Testis (tissue), 2 donors: ENCODE measurements at regions not wholly inside any gene's neighbourhood (a gene's known extent, or its start where the extent isn't known, plus 50 kb on each side); places are given as distances from the start of the nearest gene placed in this dataset.

Experiments used
- DNase-seq: peaks from one replicate; pipeline ENCODE4 v3.0.0-alpha.2; 2019
- H3K27ac ChIP-seq, 2 donors: fragments of 200-600 bp; sonication (generic); one replicate each; pipeline ENCODE4 v1.5.1; 2019
- H3K27me3 ChIP-seq: fragments of 200-600 bp; sonication (generic); one replicate; pipeline ENCODE4 v1.5.1; 2019
- H3K36me3 ChIP-seq: fragments of 200-600 bp; sonication (generic); one replicate; pipeline ENCODE4 v1.5.1; 2017; ENCODE audit warnings: low read depth; ENCODE audit errors: missing control alignments
- H3K4me1 ChIP-seq: fragments of 200-600 bp; sonication (generic); one replicate; pipeline ENCODE4 v1.5.1; 2019
- H3K4me3 ChIP-seq, 2 donors: fragments of 200-600 bp; sonication (generic); one replicate each; pipeline ENCODE4 v1.5.1; 2017 to 2019
- H3K9me3 ChIP-seq: fragments of 200-600 bp; sonication (generic); one replicate; pipeline ENCODE4 v1.5.1; 2017
- CTCF ChIP-seq, 3 experiments: fragments of 450-650 bp in 2 of 3; fragments of 200-600 bp in 1 of 3; sonication (generic) in 1 of 3; IDR thresholded peaks; one replicate each; pipeline ENCODE4 v1.5.1; 2016 to 2019; ENCODE audit warnings: antibody characterized with exemption in 3 of 3, mild to moderate bottlenecking in 2 of 3, moderate library complexity in 1 of 3
- POLR2A ChIP-seq: fragments of 450-650 bp; IDR thresholded peaks from one replicate; pipeline ENCODE4 v1.6.1; 2017; ENCODE audit warnings: antibody characterized with exemption, mild to moderate bottlenecking, moderate library complexity
- WGBS, 2 donors: methylation state at CpG; one replicate each; pipeline ENCODE4 v1.1.5; 2018; 5-methylcytosine and 5-hydroxymethylcytosine counted together
- intact Hi-C: fragments of 100-400 bp; cut with DNase I; formaldehyde crosslinking; loops from one replicate; pipeline ENCODE4 v1.15.1; 2023; ENCODE audit warnings: low total_unique reads

GRCh38 chr20:57988422-57988821, 240.0 kb downstream of the ANKRD60 start:
- WGBS, 2 donors, result 90 to 92% methylated on average over 3 of the region's 3 CpGs
- no peak for TF ChIP-seq POLR2A
- intact Hi-C loops, result no loop called here
- DNase-seq, result no peak
- Histone ChIP-seq H3K27ac (no peak overlapping the region), H3K27me3 (no peaks in the 10 kb centered on the region), H3K4me3 (no peak overlapping the region), H3K9me3 (no peaks in the 10 kb centered on the region), H3K4me1 (peaks cover 5% of the 10 kb centered on the region), H3K36me3 (no peaks in the 10 kb centered on the region)

DNA sequence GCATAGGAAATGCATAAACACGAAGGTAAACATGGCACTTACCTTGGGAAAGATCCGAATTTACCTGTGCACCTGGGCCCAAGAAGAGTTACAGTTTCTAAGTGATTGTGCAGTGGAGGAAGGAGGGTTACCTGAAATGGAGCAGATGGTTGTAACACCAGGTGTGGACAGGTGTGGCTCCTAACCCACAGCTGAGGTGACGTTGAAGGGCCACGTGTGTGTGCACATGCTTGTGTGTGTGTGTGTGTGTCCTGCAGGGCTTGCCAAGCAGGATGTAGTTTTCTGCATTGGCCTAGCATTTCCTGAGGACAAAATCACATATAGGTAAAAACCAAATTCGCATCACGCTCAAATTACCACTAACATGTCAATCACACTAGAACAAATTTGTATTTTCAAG, 240.8 kb downstream of the ANKRD60 start:
- TF ChIP-seq CTCF (IDR thresholded peaks at IDR 0.05), result no peak
- TF ChIP-seq POLR2A, result no peak

DNA sequence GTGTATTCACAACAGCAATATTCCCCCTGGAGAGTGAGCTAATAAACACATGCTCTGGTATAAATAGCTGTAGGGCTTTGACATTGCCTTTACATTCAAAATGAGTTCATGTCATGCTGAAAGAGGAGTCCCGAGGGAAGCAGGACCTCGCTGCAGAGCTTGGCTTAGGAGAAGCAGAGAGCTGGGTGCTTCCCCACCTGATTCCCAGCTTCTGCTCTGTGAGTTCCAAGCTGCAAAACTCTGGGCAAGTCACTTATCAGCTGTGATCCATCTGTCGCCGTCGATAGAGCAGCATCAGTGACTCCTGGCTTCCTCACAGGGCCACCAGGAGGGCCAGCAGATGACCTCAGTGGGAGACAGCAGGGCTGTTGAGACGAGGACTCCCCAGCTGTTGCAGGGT, 241.8 kb downstream of the ANKRD60 start:
- Histone ChIP-seq H3K9me3 (no peaks in the 10 kb centered on the region), H3K36me3 (no peaks in the 10 kb centered on the region), H3K27ac (no peak overlapping the region), H3K27me3 (no peaks in the 10 kb centered on the region), H3K4me3 (no peak overlapping the region), H3K4me1 (peaks cover 5% of the 10 kb centered on the region)
- no peak for DNase-seq
- intact Hi-C loops, result no loop called here
- TF ChIP-seq POLR2A (no peak), CTCF (IDR thresholded peaks at IDR 0.05) (no peak)
- 81% methylated on average over 2 to 6 of the region's 6 CpGs for WGBS, 2 donors

More for the DNA sequence above, 240.8 kb downstream of the ANKRD60 start:
- Histone ChIP-seq H3K9me3 (no peaks in the 10 kb centered on the region), H3K4me1 (peaks cover 5% of the 10 kb centered on the region), H3K4me3 (no peak overlapping the region), H3K27ac (no peak overlapping the region), H3K27me3 (no peaks in the 10 kb centered on the region), H3K36me3 (no peaks in the 10 kb centered on the region)
- no peak for DNase-seq
- WGBS, 2 donors, result 90 to 95% methylated on average over 6 of the region's 6 CpGs
- intact Hi-C loops, result no loop called here

GRCh38 chr20:57985278-57985677, 243.2 kb downstream of the ANKRD60 start:
- 48 to 55% methylated on average over 5 of the region's 5 CpGs for WGBS, 2 donors
- Histone ChIP-seq H3K27ac (no peak overlapping the region), H3K36me3 (no peaks in the 10 kb centered on the region), H3K4me1 (peaks cover under 1% of the 10 kb centered on the region), H3K27me3 (no peaks in the 10 kb centered on the region), H3K4me3 (no peak overlapping the region), H3K9me3 (no peaks in the 10 kb centered on the region)
- TF ChIP-seq POLR2A (no peak), CTCF (IDR thresholded peaks at IDR 0.05) (no peak)
- intact Hi-C loops, result no loop called here
- DNase-seq, result no peak

DNA sequence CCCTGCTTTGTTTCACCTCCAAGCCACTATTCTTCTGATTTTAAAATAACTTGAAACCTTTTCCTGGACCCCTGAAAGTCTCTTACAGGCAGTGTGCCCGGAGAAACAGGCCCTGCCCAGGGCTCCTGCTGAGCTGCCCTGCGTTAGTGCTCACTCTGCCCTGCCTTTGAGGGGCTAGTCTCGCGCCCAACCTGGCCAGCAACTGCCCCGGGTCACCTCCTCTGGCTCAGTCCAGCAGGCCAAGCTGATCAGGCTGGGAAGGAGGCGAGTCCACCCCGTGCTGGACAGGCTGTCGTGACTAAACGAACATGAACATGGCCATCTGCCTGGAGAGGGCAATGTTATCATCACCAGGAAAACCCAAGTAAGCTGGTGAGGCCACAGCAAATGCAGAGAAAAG, 245.4 kb downstream of the ANKRD60 start:
- 86 to 90% methylated on average over 9 of the region's 9 CpGs for WGBS, 2 donors

More for the DNA sequence above, 245.4 kb downstream of the ANKRD60 start:
- no peaks in the 10 kb centered on the region for H3K36me3 ChIP-seq
- intact Hi-C loops, result no loop called here
- DNase-seq, result no peak
- no peaks in the 10 kb centered on the region for H3K4me1 ChIP-seq
- no peaks in the 10 kb centered on the region for H3K9me3 ChIP-seq
- no peaks in the 10 kb centered on the region for H3K27me3 ChIP-seq
- TF ChIP-seq CTCF (IDR thresholded peaks at IDR 0.05) (no peak), POLR2A (no peak)
- no peak overlapping the region for H3K27ac ChIP-seq
- no peak overlapping the region for H3K4me3 ChIP-seq
